H9 (cell line): ENCODE measurements at regions not wholly inside any gene's neighbourhood (a gene's known extent, or its start where the extent isn't known, plus 50 kb on each side); places are given as distances from the start of the nearest gene placed in this dataset.

ENCODE experiments used
- DNase-seq: peaks from one replicate; pipeline ENCODE4 v3.0.0-alpha.2; 2017
- H2AFZ ChIP-seq: one replicate; pipeline ENCODE4 v1.6.1; 2013; ENCODE audit warnings: mild to moderate bottlenecking, low read length, control low read depth, moderate library complexity
- H2AK5ac ChIP-seq: 2 replicates; pipeline ENCODE4 v1.6.1; 2013; ENCODE audit warnings: low read length, control low read depth, mixed read lengths; ENCODE audit not compliant: insufficient read length
- H2BK120ac ChIP-seq: one replicate; pipeline ENCODE4 v1.6.1; 2013; ENCODE audit warnings: low read depth, mild to moderate bottlenecking, low read length, control low read depth, inconsistent platforms; ENCODE audit not compliant: poor library complexity, severe bottlenecking
- H2BK12ac ChIP-seq: 2 replicates; pipeline ENCODE4 v1.6.1; 2013; ENCODE audit warnings: low read length, control low read depth, mixed read lengths, low read depth; ENCODE audit not compliant: insufficient read length
- H2BK15ac ChIP-seq: 2 replicates; pipeline ENCODE4 v1.6.1; 2013; ENCODE audit warnings: low read depth, low read length, control low read depth
- H2BK20ac ChIP-seq: one replicate; pipeline ENCODE4 v1.6.1; 2013; ENCODE audit warnings: low read depth, mild to moderate bottlenecking, low read length, control low read depth, inconsistent platforms; ENCODE audit not compliant: poor library complexity, severe bottlenecking
- H2BK5ac ChIP-seq: 2 replicates; pipeline ENCODE4 v1.6.1; 2013; ENCODE audit warnings: low read length, control low read depth, mixed read lengths; ENCODE audit not compliant: insufficient read length
- H3K14ac ChIP-seq: 2 replicates; pipeline ENCODE4 v1.6.1; 2013; ENCODE audit warnings: low read length, control low read depth; ENCODE audit not compliant: insufficient read depth
- H3K18ac ChIP-seq: 2 replicates; pipeline ENCODE4 v1.6.1; 2013; ENCODE audit warnings: low read depth, mild to moderate bottlenecking, mixed read lengths, low read length, control low read depth; ENCODE audit not compliant: insufficient read length
- H3K23ac ChIP-seq: 2 replicates; pipeline ENCODE4 v1.6.1; 2013; ENCODE audit warnings: low read length, control low read depth, mixed read lengths, low read depth; ENCODE audit not compliant: insufficient read length
- H3K23me2 ChIP-seq: 2 replicates; pipeline ENCODE4 v1.6.1; 2013; ENCODE audit warnings: low read depth, mild to moderate bottlenecking, mixed read lengths, low read length, control low read depth; ENCODE audit not compliant: insufficient read length, poor library complexity, severe bottlenecking
- H3K27ac ChIP-seq: 2 replicates; pipeline ENCODE4 v1.5.1; 2013; ENCODE audit warnings: low read length, control low read depth, mixed read lengths, low read depth; ENCODE audit not compliant: insufficient read length
- H3K27me3 ChIP-seq: 2 replicates; pipeline ENCODE4 v1.6.1; 2013; ENCODE audit warnings: low read length, control low read depth, inconsistent platforms; ENCODE audit not compliant: insufficient read depth
- H3K4ac ChIP-seq: 2 replicates; pipeline ENCODE4 v1.6.1; 2013; ENCODE audit warnings: low read depth, mild to moderate bottlenecking, control low read depth, inconsistent platforms, low read length, moderate library complexity
- H3K4me1 ChIP-seq: 2 replicates; pipeline ENCODE4 v1.6.1; 2013; ENCODE audit warnings: low read length, control low read depth, inconsistent platforms; ENCODE audit not compliant: insufficient read depth
- H3K4me2 ChIP-seq: 2 replicates; pipeline ENCODE4 v1.6.1; 2013; ENCODE audit warnings: low read length, control low read depth, mixed read lengths; ENCODE audit not compliant: insufficient read length, insufficient read depth
- H3K56ac ChIP-seq: 2 replicates; pipeline ENCODE4 v1.6.1; 2013; ENCODE audit warnings: low read depth, mild to moderate bottlenecking, mixed read lengths, low read length, control low read depth; ENCODE audit not compliant: insufficient read length
- H3K79me1 ChIP-seq: 2 replicates; pipeline ENCODE4 v1.6.1; 2013; ENCODE audit warnings: low read depth, mild to moderate bottlenecking, moderate library complexity, low read length, control low read depth, inconsistent platforms; ENCODE audit not compliant: insufficient read depth, poor library complexity, severe bottlenecking
- H3K79me2 ChIP-seq: 2 replicates; pipeline ENCODE4 v1.6.1; 2013; ENCODE audit warnings: low read length, control low read depth, inconsistent platforms; ENCODE audit not compliant: insufficient read depth
- H3K9ac ChIP-seq: 2 replicates; pipeline ENCODE4 v1.6.1; 2013; ENCODE audit warnings: low read length, control low read depth, mixed read lengths; ENCODE audit not compliant: insufficient read length; ENCODE audit errors: extremely low read depth
- H3K9me3 ChIP-seq: one replicate; pipeline ENCODE4 v1.6.1; 2013; ENCODE audit warnings: low read depth, low read length, inconsistent platforms; ENCODE audit not compliant: control insufficient read depth
- H3T11ph ChIP-seq: one replicate; pipeline ENCODE4 v1.6.1; 2013; ENCODE audit warnings: mild to moderate bottlenecking, low read length, control low read depth, inconsistent platforms
- H4K20me1 ChIP-seq: one replicate; pipeline ENCODE4 v1.6.1; 2013; ENCODE audit not compliant: control insufficient read depth, insufficient read length, insufficient read depth
- H4K5ac ChIP-seq: 2 replicates; pipeline ENCODE4 v1.6.1; 2013; ENCODE audit warnings: low read depth, mild to moderate bottlenecking, mixed read lengths, low read length, control low read depth; ENCODE audit not compliant: insufficient read length
- H4K8ac ChIP-seq: replicated peaks from 2 replicates; pipeline ENCODE4 v1.6.1; 2013; ENCODE audit warnings: low read length, control low read depth, mixed read lengths, low read depth; ENCODE audit not compliant: insufficient read length
- H4K91ac ChIP-seq: 2 replicates; pipeline ENCODE4 v1.6.1; 2013; ENCODE audit warnings: low read depth, mild to moderate bottlenecking, moderate library complexity, mixed read lengths, low read length, control low read depth; ENCODE audit not compliant: insufficient read length
- H3K27ac Mint-ChIP-seq, 3 experiments: 2 replicates in 2 of 3; 3 replicates in 1 of 3; pipeline ENCODE4 v1.8.0; 2020 to 2021; ENCODE audit warnings: mixed read lengths in 3 of 3, mild to moderate bottlenecking in 1 of 3, moderate library complexity in 1 of 3
- H3K27me3 Mint-ChIP-seq: 2 replicates; pipeline ENCODE4 v1.8.0; 2021; ENCODE audit warnings: low read depth, mild to moderate bottlenecking, moderate library complexity, mixed read lengths
- H3K36me3 Mint-ChIP-seq, 3 experiments: 2 replicates in 2 of 3; 3 replicates in 1 of 3; pipeline ENCODE4 v1.8.0; 2020 to 2021; ENCODE audit warnings: low read depth in 3 of 3, mixed read lengths in 3 of 3; ENCODE audit not compliant: insufficient read depth in 1 of 3
- H3K4me1 Mint-ChIP-seq, 2 experiments: 2 replicates each; pipeline ENCODE4 v1.8.0; 2020; ENCODE audit warnings: mixed read lengths in 2 of 2
- H3K4me3 Mint-ChIP-seq, 2 experiments: 2 replicates in 1 of 2; 3 replicates in 1 of 2; pipeline ENCODE4 v1.8.0; 2020 to 2021; ENCODE audit warnings: mild to moderate bottlenecking in 2 of 2, mixed read lengths in 2 of 2, moderate library complexity in 1 of 2
- H3K9me3 Mint-ChIP-seq, 2 experiments: 2 replicates in 1 of 2; 3 replicates in 1 of 2; pipeline ENCODE4 v1.8.0; 2020; ENCODE audit warnings: mild to moderate bottlenecking in 2 of 2, mixed read lengths in 2 of 2, moderate library complexity in 1 of 2
- WGBS: extraction: QIAGEN DNeasy Blood & Tissue Kit; methylation state at CpG from one replicate; pipeline ENCODE4 v1.1.7; 2013; ENCODE audit warnings: missing lambda C conversion rate, low lambda C conversion rate, mixed read lengths; ENCODE audit not compliant: insufficient read length; ENCODE audit errors: extremely low coverage; 5-methylcytosine and 5-hydroxymethylcytosine counted together
- TF ChIP-seq, protein P1 (sequence below): fragments of 200-600 bp; sonication (generic); conservative IDR thresholded peaks from 3 replicates; pipeline ENCODE4 v1.8.0; 2021; ENCODE audit warnings: antibody characterized with exemption, mild to moderate bottlenecking

DNA sequence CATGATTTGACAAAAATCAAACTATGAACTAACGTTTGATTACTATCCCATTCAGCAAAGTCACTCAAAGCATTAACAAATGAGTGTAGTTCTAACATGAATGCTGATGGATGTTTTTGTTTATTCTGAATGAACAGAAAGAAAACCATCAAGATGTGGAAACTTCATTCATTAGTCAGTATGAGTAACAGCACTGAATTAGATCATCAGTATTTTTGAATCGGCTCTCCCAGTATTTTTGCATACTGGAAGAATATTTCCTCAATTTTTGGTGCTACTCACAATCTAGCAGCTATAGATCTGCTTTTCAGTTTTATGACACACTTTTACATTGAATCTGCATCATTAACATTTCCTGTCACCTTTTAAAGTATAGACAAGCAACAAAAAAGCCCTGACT lies 63.8 kb upstream of the CD83 start:
- Mint-ChIP-seq H3K27ac (no peak overlapping the region), H3K36me3 (no peaks in the 10 kb centered on the region), H3K27me3 (peaks cover 8% of the 10 kb centered on the region), H3K4me1 (peaks cover 5 to 6% of the 10 kb centered on the region in 2 experiments; a peak in 2 of 4 replicates), H3K9me3 (no peaks in the 10 kb centered on the region), H3K4me3 (no peak overlapping the region)
- no peaks in the 10 kb centered on the region for H3K79me1 ChIP-seq
- TF ChIP-seq, protein P1, sequence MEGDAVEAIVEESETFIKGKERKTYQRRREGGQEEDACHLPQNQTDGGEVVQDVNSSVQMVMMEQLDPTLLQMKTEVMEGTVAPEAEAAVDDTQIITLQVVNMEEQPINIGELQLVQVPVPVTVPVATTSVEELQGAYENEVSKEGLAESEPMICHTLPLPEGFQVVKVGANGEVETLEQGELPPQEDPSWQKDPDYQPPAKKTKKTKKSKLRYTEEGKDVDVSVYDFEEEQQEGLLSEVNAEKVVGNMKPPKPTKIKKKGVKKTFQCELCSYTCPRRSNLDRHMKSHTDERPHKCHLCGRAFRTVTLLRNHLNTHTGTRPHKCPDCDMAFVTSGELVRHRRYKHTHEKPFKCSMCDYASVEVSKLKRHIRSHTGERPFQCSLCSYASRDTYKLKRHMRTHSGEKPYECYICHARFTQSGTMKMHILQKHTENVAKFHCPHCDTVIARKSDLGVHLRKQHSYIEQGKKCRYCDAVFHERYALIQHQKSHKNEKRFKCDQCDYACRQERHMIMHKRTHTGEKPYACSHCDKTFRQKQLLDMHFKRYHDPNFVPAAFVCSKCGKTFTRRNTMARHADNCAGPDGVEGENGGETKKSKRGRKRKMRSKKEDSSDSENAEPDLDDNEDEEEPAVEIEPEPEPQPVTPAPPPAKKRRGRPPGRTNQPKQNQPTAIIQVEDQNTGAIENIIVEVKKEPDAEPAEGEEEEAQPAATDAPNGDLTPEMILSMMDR = no peak
- H4K8ac ChIP-seq = no peak overlapping the region
- H3K14ac ChIP-seq = no peak overlapping the region
- H3K27me3 ChIP-seq = no peaks in the 10 kb centered on the region
- H4K91ac ChIP-seq = no peak overlapping the region
- no peak overlapping the region for H3K9ac ChIP-seq
- no peak overlapping the region for H2BK12ac ChIP-seq
- no peak for DNase-seq
- H3T11ph ChIP-seq = no peak overlapping the region
- no peaks in the 10 kb centered on the region for H3K79me2 ChIP-seq
- no peak overlapping the region for H2BK15ac ChIP-seq
- no peaks in the 10 kb centered on the region for H3K9me3 ChIP-seq
- no CpG with 5 or more reads among the region's 2 CpGs for WGBS
- H2BK20ac ChIP-seq = no peak overlapping the region
- H3K4me1 ChIP-seq = no peaks in the 10 kb centered on the region
- H3K27ac ChIP-seq = no peak overlapping the region
- no peak overlapping the region for H3K56ac ChIP-seq
- no peak overlapping the region for H4K5ac ChIP-seq
- no peaks in the 10 kb centered on the region for H4K20me1 ChIP-seq
- no peak overlapping the region for H2BK120ac ChIP-seq
- no peak overlapping the region for H2BK5ac ChIP-seq
- no peak overlapping the region for H3K4me2 ChIP-seq
- H3K4ac ChIP-seq = no peak overlapping the region
- no peaks in the 10 kb centered on the region for H3K23me2 ChIP-seq
- H3K23ac ChIP-seq = no peak overlapping the region
- H2AK5ac ChIP-seq = no peak overlapping the region
- no peak overlapping the region for H3K18ac ChIP-seq
- H2AFZ ChIP-seq = no peak overlapping the region
